GM12874 (cell line): ENCODE measurements at regions not wholly inside any gene's neighbourhood (a gene's known extent, or its start where the extent isn't known, plus 50 kb on each side); places are given as distances from the start of the nearest gene placed in this dataset.

Experiments used
- TF ChIP-seq, protein P1 (sequence below): IDR thresholded peaks from 2 replicates; pipeline ENCODE4 v1.5.1; 2011; ENCODE audit warnings: low read depth, mild to moderate bottlenecking, control low read depth, low read length, moderate library complexity; ENCODE audit not compliant: insufficient read depth

GRCh38 chr1:222104694-222105392 lies 363.0 kb upstream of the DUSP10 start:
- TF ChIP-seq, protein P1, sequence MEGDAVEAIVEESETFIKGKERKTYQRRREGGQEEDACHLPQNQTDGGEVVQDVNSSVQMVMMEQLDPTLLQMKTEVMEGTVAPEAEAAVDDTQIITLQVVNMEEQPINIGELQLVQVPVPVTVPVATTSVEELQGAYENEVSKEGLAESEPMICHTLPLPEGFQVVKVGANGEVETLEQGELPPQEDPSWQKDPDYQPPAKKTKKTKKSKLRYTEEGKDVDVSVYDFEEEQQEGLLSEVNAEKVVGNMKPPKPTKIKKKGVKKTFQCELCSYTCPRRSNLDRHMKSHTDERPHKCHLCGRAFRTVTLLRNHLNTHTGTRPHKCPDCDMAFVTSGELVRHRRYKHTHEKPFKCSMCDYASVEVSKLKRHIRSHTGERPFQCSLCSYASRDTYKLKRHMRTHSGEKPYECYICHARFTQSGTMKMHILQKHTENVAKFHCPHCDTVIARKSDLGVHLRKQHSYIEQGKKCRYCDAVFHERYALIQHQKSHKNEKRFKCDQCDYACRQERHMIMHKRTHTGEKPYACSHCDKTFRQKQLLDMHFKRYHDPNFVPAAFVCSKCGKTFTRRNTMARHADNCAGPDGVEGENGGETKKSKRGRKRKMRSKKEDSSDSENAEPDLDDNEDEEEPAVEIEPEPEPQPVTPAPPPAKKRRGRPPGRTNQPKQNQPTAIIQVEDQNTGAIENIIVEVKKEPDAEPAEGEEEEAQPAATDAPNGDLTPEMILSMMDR: no peak

DNA sequence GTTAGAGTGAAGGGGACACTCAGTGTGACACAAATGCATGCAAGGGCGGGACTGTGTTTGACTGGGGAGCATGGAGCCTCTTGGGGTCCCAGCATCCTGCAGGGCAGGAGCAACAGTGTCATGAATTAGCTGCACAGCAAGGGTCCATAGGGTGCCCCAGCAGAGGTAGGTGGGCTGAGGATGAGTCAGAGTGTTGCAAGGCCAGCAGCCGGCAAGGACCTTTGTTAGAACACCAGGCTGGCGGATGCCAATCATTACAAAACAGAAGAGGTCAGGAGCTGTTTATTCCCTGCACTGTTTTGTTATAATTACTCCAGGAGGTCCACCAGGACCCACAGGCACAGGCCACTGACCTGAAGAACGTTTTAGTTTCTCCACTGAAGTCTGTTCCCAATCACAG lies 362.2 kb upstream of the DUSP10 start:
- TF ChIP-seq, protein P1: no peak

DNA sequence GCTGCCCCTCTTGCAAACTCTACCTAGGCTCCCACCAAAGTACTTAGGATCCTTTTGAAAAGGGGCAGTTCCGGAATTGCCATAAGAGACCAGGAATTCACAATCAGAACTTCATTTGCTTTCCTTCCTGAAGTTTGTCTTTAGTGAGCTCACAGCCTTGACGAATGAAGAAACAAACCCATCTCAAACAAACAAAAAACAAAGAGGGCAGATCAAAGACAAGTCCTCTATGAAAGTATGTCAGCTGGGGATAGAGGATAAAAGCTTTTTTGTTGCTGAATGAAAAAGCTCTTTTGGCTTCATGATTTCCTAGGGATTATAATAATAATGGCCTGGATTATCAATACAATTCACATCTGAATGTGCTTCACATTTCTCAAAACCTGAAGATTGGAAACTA lies 357.9 kb upstream of the DUSP10 start:
- TF ChIP-seq, protein P1: no peak

GRCh38 chr1:222098404-222098803 lies 356.5 kb upstream of the DUSP10 start:
- TF ChIP-seq, protein P1: no peak

- TF ChIP-seq, protein P1: no peak
Observed at GRCh38 chr1:222097588-222097987, 355.7 kb upstream of the DUSP10 start.

- TF ChIP-seq, protein P1: no peak
Observed at GRCh38 chr1:222096883-222097282, 355.0 kb upstream of the DUSP10 start.

DNA sequence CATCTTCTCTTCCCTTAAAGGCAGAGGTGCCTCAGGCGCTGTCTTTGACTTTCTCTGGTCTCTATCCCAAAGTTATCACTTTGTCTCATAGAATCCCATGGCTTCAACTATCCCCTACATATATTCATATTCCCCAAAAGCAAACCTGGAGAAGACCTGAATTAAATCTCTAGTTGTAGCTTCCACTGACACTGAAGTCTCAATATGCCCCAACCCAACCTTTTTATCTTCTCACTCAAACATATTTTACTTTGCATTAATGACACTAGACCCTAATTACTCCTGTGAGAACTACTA lies 354.5 kb upstream of the DUSP10 start:
- TF ChIP-seq, protein P1: no peak
